Central memory CD8-positive, alpha-beta T cell (primary cell): ENCODE measurements at regions not wholly inside any gene's neighbourhood (a gene's known extent, or its start where the extent isn't known, plus 50 kb on each side); places are given as distances from the start of the nearest gene placed in this dataset.

Source experiments
- ATAC-seq: fragments of 150-1000 bp; cut with Tn5 transposase; replicated peaks from 2 replicates; pipeline ENCODE4 v1.10.0; 2022; ENCODE audit warnings: mild to moderate bottlenecking, moderate FRiP score, moderate number of reproducible peaks; ENCODE audit not compliant: poor library complexity, severe bottlenecking; ENCODE audit errors: extremely low read depth
- DNase-seq, 2 donors: peaks; one replicate each; pipeline ENCODE4 v3.0.0; 2021; ENCODE audit warnings: low spot score in 2 of 2
- H3K27ac Mint-ChIP-seq: one replicate; pipeline ENCODE4 v1.8.0; 2022; ENCODE audit warnings: low read depth, mild to moderate bottlenecking, moderate library complexity, mixed read lengths
- H3K27me3 Mint-ChIP-seq: one replicate; pipeline ENCODE4 v1.8.0; 2022; ENCODE audit warnings: mixed read lengths
- H3K36me3 Mint-ChIP-seq: one replicate; pipeline ENCODE4 v1.8.0; 2022; ENCODE audit warnings: mild to moderate bottlenecking, moderate library complexity, mixed read lengths; ENCODE audit not compliant: insufficient read depth
- H3K4me1 Mint-ChIP-seq: one replicate; pipeline ENCODE4 v1.8.0; 2022; ENCODE audit warnings: mixed read lengths
- H3K4me3 Mint-ChIP-seq: one replicate; pipeline ENCODE4 v1.8.0; 2022; ENCODE audit warnings: mild to moderate bottlenecking, moderate library complexity, mixed read lengths
- H3K9me3 Mint-ChIP-seq: one replicate; pipeline ENCODE4 v1.8.0; 2022; ENCODE audit warnings: mixed read lengths

DNA sequence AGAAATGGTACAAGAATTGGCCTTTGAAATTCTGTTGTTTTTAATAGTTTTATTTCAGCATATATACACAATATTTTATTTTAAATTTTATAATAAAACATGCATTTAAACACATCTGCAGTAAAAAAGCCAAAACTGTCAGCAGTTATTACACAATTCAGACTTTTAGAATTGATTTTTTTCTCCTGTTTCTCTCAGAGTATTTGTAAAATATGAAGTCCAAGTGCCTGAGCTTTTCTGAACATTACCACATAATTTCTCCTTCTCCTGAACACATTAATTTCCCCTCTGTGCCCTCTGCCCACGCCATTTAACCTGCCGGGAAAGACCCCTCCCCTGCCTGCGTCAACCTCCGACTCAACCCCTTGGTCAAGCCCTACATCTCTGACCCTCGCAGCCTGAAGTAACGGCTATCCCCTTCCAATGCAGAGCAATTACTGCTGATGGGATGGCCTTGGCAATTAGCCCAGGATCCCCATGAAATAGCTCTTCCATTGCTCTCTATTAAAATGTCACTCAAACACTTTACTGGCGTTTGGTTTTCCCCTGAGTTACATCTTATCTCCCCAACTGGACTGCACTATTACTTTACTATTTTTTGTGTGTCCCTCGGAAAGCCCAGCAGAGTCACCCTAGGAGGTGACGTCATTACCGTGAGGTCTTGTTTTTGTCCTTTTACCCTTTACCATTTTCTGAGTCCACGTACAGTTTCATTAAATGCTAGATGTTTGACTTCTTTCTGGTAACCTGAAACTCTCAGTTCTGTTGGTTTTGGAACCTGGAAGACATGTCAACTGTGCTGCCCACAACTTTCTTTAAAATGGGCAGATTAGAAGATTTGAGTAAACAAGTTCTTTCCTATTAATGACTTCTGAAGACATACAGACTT is 146.7 kb upstream of the TAB2 start:
- peak overlapping the region; percentile 45 for H3K27ac Mint-ChIP-seq

DNA sequence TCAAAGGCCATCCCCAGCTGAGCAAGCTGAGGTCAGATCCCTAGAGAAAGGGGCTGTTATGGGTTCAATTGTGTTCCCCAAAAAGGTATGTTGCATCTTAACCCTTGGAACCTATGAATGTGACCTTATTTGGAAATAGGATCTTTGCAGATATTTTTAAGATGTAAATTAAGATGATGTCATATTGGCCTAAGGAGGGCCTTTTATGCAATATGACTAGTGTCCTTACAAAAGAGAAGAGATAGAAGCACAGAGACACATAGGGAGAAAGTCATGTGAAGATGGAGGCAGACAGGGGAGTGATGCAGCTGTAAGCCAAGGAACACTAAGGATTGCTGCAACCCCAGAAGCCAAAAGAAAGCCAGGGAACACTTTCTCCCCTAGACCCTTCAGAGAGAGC is 144.3 kb upstream of the TAB2 start:
- H3K9me3 Mint-ChIP-seq: peaks cover 5% of the 10 kb centered on the region
- H3K4me1 Mint-ChIP-seq: peaks cover 29% of the 10 kb centered on the region
- DNase-seq: no peak
- H3K27me3 Mint-ChIP-seq: no peaks in the 10 kb centered on the region
- no peak overlapping the region for H3K4me3 Mint-ChIP-seq
- peaks cover 3% of the 10 kb centered on the region for H3K36me3 Mint-ChIP-seq
- ATAC-seq: no peak
- no peak overlapping the region for H3K27ac Mint-ChIP-seq

More for the DNA sequence above, 146.7 kb upstream of the TAB2 start:
- Mint-ChIP-seq H3K36me3 (peaks cover 3% of the 10 kb centered on the region), H3K4me3 (peak overlapping the region; percentile 17), H3K9me3 (no peaks in the 10 kb centered on the region), H3K27me3 (no peaks in the 10 kb centered on the region), H3K4me1 (peaks cover 29% of the 10 kb centered on the region)
- no peak for DNase-seq
- ATAC-seq: no peak

DNA sequence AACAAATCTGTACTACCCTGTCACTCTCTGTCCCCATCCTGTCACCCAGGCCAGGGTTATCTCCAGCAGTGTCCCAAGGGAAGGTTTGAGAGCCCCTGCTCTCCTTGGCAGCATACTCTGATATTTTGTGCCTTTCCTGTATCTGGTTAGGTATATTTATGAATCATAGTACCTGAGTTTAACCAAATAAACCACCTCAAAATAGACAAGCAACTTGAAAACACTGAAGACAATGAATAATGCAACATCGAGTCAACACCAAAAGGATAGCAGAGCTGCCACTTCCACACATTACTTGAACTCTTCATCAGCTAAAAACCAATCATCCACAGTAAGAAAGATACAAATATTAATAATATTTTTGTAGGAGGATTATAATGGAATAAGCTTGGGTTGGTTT is 142.6 kb upstream of the TAB2 start:
- ATAC-seq: no peak

GRCh38 chr6:149176971-149177667 is 140.4 kb upstream of the TAB2 start:
- Mint-ChIP-seq H3K27ac (no peak overlapping the region), H3K4me1 (peaks cover 4% of the 10 kb centered on the region), H3K9me3 (peaks cover 5% of the 10 kb centered on the region), H3K4me3 (no peak overlapping the region), H3K36me3 (peaks cover 4% of the 10 kb centered on the region), H3K27me3 (no peaks in the 10 kb centered on the region)
- ATAC-seq: no peak
- no peak for DNase-seq

More for the DNA sequence above, 142.6 kb upstream of the TAB2 start:
- H3K4me1 Mint-ChIP-seq: peaks cover 16% of the 10 kb centered on the region
- H3K27ac Mint-ChIP-seq: no peak overlapping the region
- DNase-seq: no peak
- peaks cover 5% of the 10 kb centered on the region for H3K9me3 Mint-ChIP-seq
- H3K36me3 Mint-ChIP-seq: peaks cover 6% of the 10 kb centered on the region
- no peaks in the 10 kb centered on the region for H3K27me3 Mint-ChIP-seq
- H3K4me3 Mint-ChIP-seq: no peak overlapping the region

DNA sequence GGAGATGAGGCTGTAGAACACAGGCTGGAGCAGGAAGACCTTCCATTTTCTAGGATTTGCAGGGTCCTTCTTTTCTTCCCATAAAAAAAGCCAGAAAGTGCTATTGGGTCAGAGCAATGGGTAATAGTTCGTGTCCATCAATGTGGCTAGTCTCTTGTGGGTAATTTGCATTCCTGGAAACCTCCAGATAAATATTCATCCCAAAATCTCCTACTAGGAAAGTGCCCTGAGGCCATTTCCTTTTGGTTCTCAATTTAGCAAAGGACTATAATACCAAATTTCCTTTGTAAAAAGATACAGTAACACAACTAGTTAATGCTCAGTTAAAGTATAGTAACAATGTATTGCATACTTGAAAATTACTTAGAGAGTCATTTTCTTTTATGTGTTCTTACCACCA is 138.1 kb upstream of the TAB2 start:
- Mint-ChIP-seq H3K36me3 (peaks cover 4% of the 10 kb centered on the region), H3K27ac (no peak overlapping the region), H3K27me3 (no peaks in the 10 kb centered on the region), H3K9me3 (peaks cover 5% of the 10 kb centered on the region), H3K4me1 (peaks cover 4% of the 10 kb centered on the region), H3K4me3 (no peak overlapping the region)
- ATAC-seq (no peak), DNase-seq (no peak)

DNA sequence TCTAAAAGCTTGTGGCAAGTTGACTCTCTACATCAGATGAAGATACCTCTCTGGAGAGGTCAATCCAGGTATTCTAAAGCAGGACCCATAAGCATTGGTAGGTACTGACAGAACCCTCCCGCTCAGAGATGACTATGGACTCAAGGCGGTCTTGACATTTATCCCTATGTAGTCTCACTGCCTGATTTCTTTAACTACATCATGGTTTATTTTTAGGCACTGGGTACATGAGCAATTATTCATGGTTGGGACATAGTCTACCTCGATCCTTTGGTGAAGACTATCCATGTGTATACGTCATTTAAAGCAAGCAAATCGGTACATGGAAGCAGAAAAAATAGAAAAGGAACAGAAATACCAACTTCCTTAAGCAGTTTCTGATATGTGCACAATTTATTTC is 136.2 kb upstream of the TAB2 start:
- no peaks in the 10 kb centered on the region for H3K27me3 Mint-ChIP-seq
- no peak overlapping the region for H3K27ac Mint-ChIP-seq
- peaks cover 4% of the 10 kb centered on the region for H3K9me3 Mint-ChIP-seq
- H3K36me3 Mint-ChIP-seq: peaks cover 4% of the 10 kb centered on the region
- no peak for ATAC-seq
- H3K4me3 Mint-ChIP-seq: no peak overlapping the region
- DNase-seq: no peak
- H3K4me1 Mint-ChIP-seq: peaks cover 4% of the 10 kb centered on the region

DNA sequence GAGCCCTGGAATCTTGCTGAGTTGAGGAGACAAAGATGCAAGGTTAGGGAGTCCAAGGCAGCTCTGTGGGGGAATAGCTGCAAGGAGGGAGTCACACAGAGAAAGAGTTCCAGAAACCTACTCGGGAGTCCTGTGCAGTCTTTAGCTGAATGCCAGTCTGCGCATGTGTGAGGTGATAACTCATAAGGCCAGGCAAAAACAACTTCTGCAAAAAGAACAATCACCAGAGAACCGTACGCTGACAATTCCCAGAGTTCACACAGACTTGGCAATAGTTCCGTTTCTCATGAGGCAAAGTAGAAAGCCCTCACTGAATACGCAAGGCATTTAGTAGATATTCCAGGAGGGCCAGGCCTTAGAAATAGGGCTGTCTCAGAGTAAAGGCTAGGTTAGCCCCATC is 135.2 kb upstream of the TAB2 start:
- DNase-seq (no peak), ATAC-seq (no peak)
- Mint-ChIP-seq H3K9me3 (no peaks in the 10 kb centered on the region), H3K27me3 (no peaks in the 10 kb centered on the region), H3K4me3 (no peak overlapping the region), H3K36me3 (peaks cover 4% of the 10 kb centered on the region), H3K27ac (no peak overlapping the region), H3K4me1 (peaks cover 4% of the 10 kb centered on the region)

DNA sequence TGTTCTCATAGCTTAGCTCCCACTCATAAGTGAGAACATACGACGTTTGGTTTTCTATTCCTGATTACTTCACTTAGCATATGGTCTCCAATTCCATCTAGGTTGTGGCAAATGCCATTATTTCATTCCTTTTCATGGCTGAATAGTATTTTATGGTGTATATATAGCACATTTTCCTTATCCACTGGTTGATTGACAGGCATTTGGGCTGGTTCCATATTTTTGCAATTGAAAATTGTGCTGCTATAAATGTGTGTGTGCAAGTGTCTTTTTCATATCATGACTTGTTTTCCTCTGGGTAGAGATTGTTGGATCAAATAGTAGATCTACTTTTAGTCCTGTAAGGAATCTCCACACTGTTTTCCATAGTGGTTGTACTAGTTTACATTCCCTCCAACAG is 133.0 kb upstream of the TAB2 start:
- no peak for ATAC-seq
- Mint-ChIP-seq H3K4me3 (no peak overlapping the region), H3K36me3 (peaks cover 2% of the 10 kb centered on the region), H3K27me3 (no peaks in the 10 kb centered on the region), H3K4me1 (no peaks in the 10 kb centered on the region), H3K27ac (no peak overlapping the region), H3K9me3 (no peaks in the 10 kb centered on the region)
- DNase-seq: no peak

- no peak overlapping the region for H3K27ac Mint-ChIP-seq
- ATAC-seq (no peak), DNase-seq (no peak)
- H3K27me3 Mint-ChIP-seq: no peaks in the 10 kb centered on the region
- H3K9me3 Mint-ChIP-seq: no peaks in the 10 kb centered on the region
- no peak overlapping the region for H3K4me3 Mint-ChIP-seq
- peaks cover 9% of the 10 kb centered on the region for H3K4me1 Mint-ChIP-seq
- H3K36me3 Mint-ChIP-seq: peaks cover under 1% of the 10 kb centered on the region
Measured at GRCh38 chr6:149185799-149186357, 131.6 kb upstream of the TAB2 start.

GRCh38 chr6:149186873-149187272 is 130.6 kb upstream of the TAB2 start:
- H3K27me3 Mint-ChIP-seq: no peaks in the 10 kb centered on the region
- ATAC-seq: no peak
- peaks cover 9% of the 10 kb centered on the region for H3K4me1 Mint-ChIP-seq
- H3K9me3 Mint-ChIP-seq: no peaks in the 10 kb centered on the region
- H3K4me3 Mint-ChIP-seq: no peak overlapping the region
- H3K36me3 Mint-ChIP-seq: no peaks in the 10 kb centered on the region
- H3K27ac Mint-ChIP-seq: no peak overlapping the region
- DNase-seq: no peak

DNA sequence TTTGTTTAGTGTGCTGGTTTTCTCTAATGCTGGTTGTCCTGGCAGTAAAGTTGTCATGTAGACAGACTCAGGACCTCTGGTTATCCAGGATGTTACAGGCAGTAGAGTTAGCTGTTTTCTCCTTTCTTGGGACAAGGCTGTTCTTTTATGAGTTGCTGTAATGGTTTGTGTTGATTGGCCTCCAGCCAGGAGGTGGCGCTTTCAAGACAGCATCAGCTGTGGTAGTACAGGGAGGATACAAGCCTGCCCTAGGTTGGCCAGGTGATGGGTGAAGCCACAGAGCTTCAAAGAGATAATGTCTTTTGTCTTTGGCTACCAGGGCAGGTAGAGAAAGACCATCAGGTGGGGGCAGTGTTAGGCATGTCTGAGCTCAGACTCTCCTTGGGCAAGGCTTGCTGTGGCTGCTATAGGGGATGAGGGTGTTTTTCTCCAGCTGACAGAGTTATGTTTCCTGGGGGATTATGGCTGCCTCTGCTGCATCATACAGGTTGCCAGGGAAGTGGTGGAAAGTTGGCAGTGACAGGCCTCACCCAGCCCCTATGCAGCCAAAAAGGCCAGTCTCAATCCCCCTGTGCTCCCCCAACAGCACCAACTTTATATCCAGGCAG is 127.2 kb upstream of the TAB2 start:
- Mint-ChIP-seq H3K36me3 (no peaks in the 10 kb centered on the region), H3K27ac (peak overlapping the region; percentile 38), H3K9me3 (no peaks in the 10 kb centered on the region), H3K27me3 (no peaks in the 10 kb centered on the region), H3K4me1 (peaks cover 16% of the 10 kb centered on the region), H3K4me3 (no peak overlapping the region)
- ATAC-seq (no peak), DNase-seq (peak in 1 of 2 donors; percentile 21)

GRCh38 chr6:149194820-149195558 is 122.5 kb upstream of the TAB2 start:
- ATAC-seq (no peak), DNase-seq (no peak)
- H3K4me3 Mint-ChIP-seq: peak overlapping the region; percentile 12
- no peaks in the 10 kb centered on the region for H3K27me3 Mint-ChIP-seq
- peaks cover 5% of the 10 kb centered on the region for H3K9me3 Mint-ChIP-seq
- H3K4me1 Mint-ChIP-seq: peaks cover 14% of the 10 kb centered on the region
- no peak overlapping the region for H3K27ac Mint-ChIP-seq
- H3K36me3 Mint-ChIP-seq: no peaks in the 10 kb centered on the region
